Activated CD4-positive, alpha-beta T cell treated with anti-CD3 and anti-CD28 coated beads, Interleukin-2, amount 50 U/mL, for 24 hours (primary cell): ENCODE measurements at regions not wholly inside any gene's neighbourhood (a gene's known extent, or its start where the extent isn't known, plus 50 kb on each side); places are given as distances from the start of the nearest gene placed in this dataset.

Source experiments
- DNase-seq, 2 donors: peaks; one replicate each; pipeline ENCODE4 v3.0.0-alpha.2; 2020; ENCODE audit warnings: low read depth in 1 of 2, low spot score in 1 of 2

GRCh38 chr4:176971576-176972115 is 178.9 kb upstream of the VEGFC start:
- no peak for DNase-seq

- no peak for DNase-seq
Measured at GRCh38 chr4:176979416-176979815, 186.7 kb upstream of the VEGFC start.

- no peak for DNase-seq
Measured at GRCh38 chr4:176981074-176981473, 188.4 kb upstream of the VEGFC start.

- no peak for DNase-seq
Measured at GRCh38 chr4:176981551-176981950, 188.8 kb upstream of the VEGFC start.

- DNase-seq, result no peak
Measured at GRCh38 chr4:176988226-176988625, 195.5 kb upstream of the VEGFC start.

- no peak for DNase-seq
Measured at GRCh38 chr4:176989186-176989585, 196.5 kb upstream of the VEGFC start.

GRCh38 chr4:176999935-177000543 is 207.3 kb upstream of the VEGFC start:
- DNase-seq, result no peak

- DNase-seq, result no peak
Measured at GRCh38 chr4:177001271-177002175, 208.8 kb upstream of the VEGFC start.

GRCh38 chr4:177005674-177006230 is 213.0 kb upstream of the VEGFC start:
- DNase-seq, result no peak

GRCh38 chr4:177006331-177006730 is 213.6 kb upstream of the VEGFC start:
- no peak for DNase-seq

- no peak for DNase-seq
Measured at GRCh38 chr4:177008071-177008835, 215.5 kb upstream of the VEGFC start.

- no peak for DNase-seq
Measured at GRCh38 chr4:177008836-177009501, 216.2 kb upstream of the VEGFC start.

- no peak for DNase-seq
Measured at GRCh38 chr4:177010418-177010817, 217.7 kb upstream of the VEGFC start.

- DNase-seq, result no peak
Measured at GRCh38 chr4:177012918-177013545, 220.3 kb upstream of the VEGFC start.

- DNase-seq, result no peak
Measured at GRCh38 chr4:177016541-177017141, 223.9 kb upstream of the VEGFC start.

GRCh38 chr4:177023951-177024350 is 231.2 kb upstream of the VEGFC start:
- no peak for DNase-seq

GRCh38 chr4:177032341-177032740 is 239.6 kb upstream of the VEGFC start:
- no peak for DNase-seq

GRCh38 chr4:177033135-177033534 is 240.4 kb upstream of the VEGFC start:
- DNase-seq, result no peak

- DNase-seq, result no peak
Measured at GRCh38 chr4:177033632-177034031, 240.9 kb upstream of the VEGFC start.

GRCh38 chr4:177041356-177041755 is 248.6 kb upstream of the VEGFC start:
- no peak for DNase-seq
